ENCODE measurements at regions not wholly inside any gene's neighbourhood (a gene's known extent, or its start where the extent isn't known, plus 50 kb on each side); places are given as distances from the start of the nearest gene placed in this dataset.

- DNase-seq: no peak
- no peak for TF ChIP-seq CTCF (IDR thresholded peaks at IDR 0.05; ENCODE audit: partially characterized antibody, unreplicated experiment)
- Mint-ChIP-seq H3K9me3 (ENCODE audit: unreplicated experiment) (peaks cover 3% of the 10 kb centered on the region), H3K27ac (ENCODE audit: unreplicated experiment) (no peak overlapping the region), H3K4me1 (ENCODE audit: low read depth, unreplicated experiment) (no peaks in the 10 kb centered on the region), H3K27me3 (ENCODE audit: unreplicated experiment) (no peaks in the 10 kb centered on the region), H3K4me3 (ENCODE audit: unreplicated experiment) (no peak overlapping the region), H3K36me3 (ENCODE audit: unreplicated experiment) (no peaks in the 10 kb centered on the region)
Observed at GRCh38 chr6:151671195-151671594, 136.3 kb upstream of the ESR1 start.

- no peak overlapping the region for H3K27ac Mint-ChIP-seq (ENCODE audit: unreplicated experiment)
- no peaks in the 10 kb centered on the region for H3K9me3 Mint-ChIP-seq (ENCODE audit: unreplicated experiment)
Observed at GRCh38 chr6:151674578-151674977, 132.9 kb upstream of the ESR1 start.

GRCh38 chr6:151675746-151676459 is 131.6 kb upstream of the ESR1 start:
- Mint-ChIP-seq H3K4me3 (ENCODE audit: unreplicated experiment) (no peak overlapping the region), H3K27me3 (ENCODE audit: unreplicated experiment) (no peaks in the 10 kb centered on the region), H3K4me1 (ENCODE audit: low read depth, unreplicated experiment) (no peaks in the 10 kb centered on the region), H3K27ac (ENCODE audit: unreplicated experiment) (no peak overlapping the region), H3K36me3 (ENCODE audit: unreplicated experiment) (no peaks in the 10 kb centered on the region), H3K9me3 (ENCODE audit: unreplicated experiment) (no peaks in the 10 kb centered on the region)
- TF ChIP-seq CTCF (IDR thresholded peaks at IDR 0.05; ENCODE audit: partially characterized antibody, unreplicated experiment): peak; percentile 90
- DNase-seq: peak; percentile 50

More at GRCh38 chr6:151674578-151674977, 132.9 kb upstream of the ESR1 start:
- Mint-ChIP-seq H3K27me3 (ENCODE audit: unreplicated experiment) (no peaks in the 10 kb centered on the region), H3K4me3 (ENCODE audit: unreplicated experiment) (no peak overlapping the region), H3K4me1 (ENCODE audit: low read depth, unreplicated experiment) (no peaks in the 10 kb centered on the region), H3K36me3 (ENCODE audit: unreplicated experiment) (no peaks in the 10 kb centered on the region)
- no peak for DNase-seq
- no peak for TF ChIP-seq CTCF (IDR thresholded peaks at IDR 0.05; ENCODE audit: partially characterized antibody, unreplicated experiment)

- H3K36me3 Mint-ChIP-seq (ENCODE audit: unreplicated experiment): no peaks in the 10 kb centered on the region
- no peaks in the 10 kb centered on the region for H3K4me1 Mint-ChIP-seq (ENCODE audit: low read depth, unreplicated experiment)
- DNase-seq: no peak
- H3K27me3 Mint-ChIP-seq (ENCODE audit: unreplicated experiment): no peaks in the 10 kb centered on the region
- TF ChIP-seq CTCF (IDR thresholded peaks at IDR 0.05; ENCODE audit: partially characterized antibody, unreplicated experiment): no peak
- H3K4me3 Mint-ChIP-seq (ENCODE audit: unreplicated experiment): no peak overlapping the region
- no peak overlapping the region for H3K27ac Mint-ChIP-seq (ENCODE audit: unreplicated experiment)
- no peaks in the 10 kb centered on the region for H3K9me3 Mint-ChIP-seq (ENCODE audit: unreplicated experiment)
Observed at GRCh38 chr6:151676460-151676945, 131.0 kb upstream of the ESR1 start.

GRCh38 chr6:151677404-151677803 is 130.1 kb upstream of the ESR1 start:
- H3K36me3 Mint-ChIP-seq (ENCODE audit: unreplicated experiment): no peaks in the 10 kb centered on the region
- H3K4me3 Mint-ChIP-seq (ENCODE audit: unreplicated experiment): no peak overlapping the region
- no peaks in the 10 kb centered on the region for H3K9me3 Mint-ChIP-seq (ENCODE audit: unreplicated experiment)
- no peak for TF ChIP-seq CTCF (IDR thresholded peaks at IDR 0.05; ENCODE audit: partially characterized antibody, unreplicated experiment)
- H3K27me3 Mint-ChIP-seq (ENCODE audit: unreplicated experiment): no peaks in the 10 kb centered on the region
- no peaks in the 10 kb centered on the region for H3K4me1 Mint-ChIP-seq (ENCODE audit: low read depth, unreplicated experiment)
- no peak overlapping the region for H3K27ac Mint-ChIP-seq (ENCODE audit: unreplicated experiment)
- DNase-seq: no peak

Data from glutamatergic neuron (in vitro differentiated cells).